MM.1S (cell line): ENCODE measurements at regions not wholly inside any gene's neighbourhood (a gene's known extent, or its start where the extent isn't known, plus 50 kb on each side); places are given as distances from the start of the nearest gene placed in this dataset.

ENCODE experiments used
- DNase-seq: peaks from one replicate; pipeline ENCODE4 v3.0.0-alpha.2; 2015
- H2AFZ ChIP-seq: fragments of 300-600 bp; sonication (generic); 2 replicates; pipeline ENCODE4 v1.6.0; 2016; ENCODE audit warnings: antibody characterized with exemption, low read length
- H3F3A ChIP-seq: fragments of 300-600 bp; sonication (generic); 2 replicates; pipeline ENCODE4 v1.6.1; 2016; ENCODE audit warnings: mild to moderate bottlenecking, antibody characterized with exemption, low read length, moderate library complexity, mixed read lengths; ENCODE audit not compliant: insufficient read depth
- H3K27ac ChIP-seq: fragments of 300-600 bp; sonication (generic); 2 replicates; pipeline ENCODE4 v1.5.1; 2016; ENCODE audit warnings: mild to moderate bottlenecking, low read length
- H3K27me3 ChIP-seq: fragments of 300-600 bp; sonication (generic); replicated peaks from 2 replicates; pipeline ENCODE4 v1.6.0; 2016; ENCODE audit warnings: low read length; ENCODE audit not compliant: insufficient read depth
- H3K36me3 ChIP-seq: fragments of 300-600 bp; sonication (generic); replicated peaks from 2 replicates; pipeline ENCODE4 v1.6.1; 2016; ENCODE audit warnings: mild to moderate bottlenecking, low read length, mixed read lengths; ENCODE audit not compliant: insufficient read depth
- H3K4me1 ChIP-seq: fragments of 300-600 bp; sonication (generic); 2 replicates; pipeline ENCODE4 v1.6.1; 2016; ENCODE audit warnings: low read length, mixed read lengths
- H3K4me2 ChIP-seq: fragments of 300-600 bp; sonication (generic); 2 replicates; pipeline ENCODE4 v1.6.0; 2016; ENCODE audit warnings: low read depth, low read length
- H3K4me3 ChIP-seq: fragments of 300-600 bp; sonication (generic); 2 replicates; pipeline ENCODE4 v1.5.1; 2016; ENCODE audit warnings: low read length, mixed read lengths
- H3K79me2 ChIP-seq: fragments of 300-600 bp; sonication (generic); 2 replicates; pipeline ENCODE4 v1.6.1; 2016; ENCODE audit warnings: mixed run types, low read length, mixed read lengths
- H3K9ac ChIP-seq: fragments of 300-600 bp; sonication (generic); 2 replicates; pipeline ENCODE4 v1.6.1; 2016; ENCODE audit warnings: low read length, mixed read lengths
- H3K9me2 ChIP-seq: fragments of 300-600 bp; sonication (generic); replicated peaks from 2 replicates; pipeline ENCODE4 v1.6.1; 2016; ENCODE audit warnings: mild to moderate bottlenecking, low read length, mixed read lengths; ENCODE audit not compliant: insufficient read depth
- H3K9me3 ChIP-seq: fragments of 300-600 bp; sonication (generic); replicated peaks from 2 replicates; pipeline ENCODE4 v1.6.1; 2016; ENCODE audit warnings: mild to moderate bottlenecking, low read length, mixed read lengths; ENCODE audit not compliant: insufficient read depth
- H4K20me1 ChIP-seq: fragments of 300-600 bp; sonication (generic); 2 replicates; pipeline ENCODE4 v1.6.1; 2016; ENCODE audit warnings: mild to moderate bottlenecking, low read length, moderate library complexity, mixed read lengths; ENCODE audit not compliant: insufficient read depth
- CTCF ChIP-seq: fragments of 300-600 bp; sonication (generic); IDR thresholded peaks from 2 replicates; pipeline ENCODE4 v1.5.1; 2016; ENCODE audit warnings: antibody characterized with exemption, low read length, mixed read lengths
- EZH2 ChIP-seq: fragments of 300-600 bp; sonication (generic); optimal IDR thresholded peaks from 2 replicates; pipeline ENCODE3; 2017; ENCODE audit warnings: low read depth, mild to moderate bottlenecking, antibody characterized with exemption, low read length, mixed read lengths
- EZH2phosphoT487 ChIP-seq: fragments of 300-600 bp; sonication (generic); IDR thresholded peaks from 2 replicates; pipeline ENCODE4 v1.6.1; 2018; ENCODE audit warnings: antibody characterized with exemption, low read length

- no peak for DNase-seq
- Histone ChIP-seq H4K20me1 (no peaks in the 10 kb centered on the region), H3K9ac (no peak overlapping the region), H3K9me3 (no peaks in the 10 kb centered on the region), H3K27me3 (no peaks in the 10 kb centered on the region), H3K4me1 (no peaks in the 10 kb centered on the region), H3K4me3 (no peak overlapping the region), H2AFZ (no peak overlapping the region), H3K36me3 (no peaks in the 10 kb centered on the region), H3K4me2 (no peak overlapping the region), H3F3A (no peaks in the 10 kb centered on the region), H3K27ac (no peak overlapping the region), H3K9me2 (no peaks in the 10 kb centered on the region), H3K79me2 (no peaks in the 10 kb centered on the region)
- no peak for TF ChIP-seq EZH2
- no peak for TF ChIP-seq EZH2phosphoT487
These were observed 738.9 kb upstream of the USP15 start for GRCh38 chr12:61521258-61521657.

GRCh38 chr12:61523276-61523992 is 736.8 kb upstream of the USP15 start:
- Histone ChIP-seq H2AFZ (no peak overlapping the region), H3K27ac (no peak overlapping the region), H3K9me3 (no peaks in the 10 kb centered on the region), H3K9ac (no peak overlapping the region), H3K4me1 (no peaks in the 10 kb centered on the region), H3K27me3 (no peaks in the 10 kb centered on the region), H4K20me1 (no peaks in the 10 kb centered on the region), H3K79me2 (no peaks in the 10 kb centered on the region), H3K4me2 (no peak overlapping the region), H3K4me3 (no peak overlapping the region), H3F3A (no peaks in the 10 kb centered on the region), H3K9me2 (no peaks in the 10 kb centered on the region), H3K36me3 (no peaks in the 10 kb centered on the region)
- TF ChIP-seq EZH2, result no peak
- DNase-seq, result no peak

DNA sequence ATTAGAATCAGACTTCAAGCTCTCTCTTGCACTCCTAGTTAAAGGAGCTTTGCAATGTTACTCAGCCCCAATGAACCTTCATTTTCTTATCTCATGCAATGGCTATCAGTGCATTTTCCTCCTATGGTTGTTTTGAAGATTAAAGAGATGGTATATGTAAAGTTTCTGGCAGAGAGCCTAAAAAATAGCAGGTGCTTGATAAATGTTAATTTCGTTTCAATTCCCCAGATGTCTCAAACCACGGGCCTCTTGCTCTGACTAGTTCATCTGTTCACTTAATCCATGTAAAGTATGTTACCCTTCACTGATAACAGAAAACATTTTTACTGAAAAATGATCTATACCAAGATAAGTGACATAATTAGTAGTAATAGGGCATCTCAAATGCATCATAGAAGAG is 735.4 kb upstream of the USP15 start:
- H3K4me3 ChIP-seq, result no peak overlapping the region
- H4K20me1 ChIP-seq, result no peaks in the 10 kb centered on the region
- no peaks in the 10 kb centered on the region for H3F3A ChIP-seq
- no peaks in the 10 kb centered on the region for H3K9me3 ChIP-seq
- no peak overlapping the region for H3K4me2 ChIP-seq
- no peaks in the 10 kb centered on the region for H3K27me3 ChIP-seq
- H2AFZ ChIP-seq, result no peak overlapping the region
- no peak overlapping the region for H3K9ac ChIP-seq
- no peaks in the 10 kb centered on the region for H3K9me2 ChIP-seq
- TF ChIP-seq CTCF (no peak), EZH2phosphoT487 (no peak), EZH2 (no peak)
- DNase-seq, result no peak
- H3K27ac ChIP-seq, result no peak overlapping the region
- H3K36me3 ChIP-seq, result no peaks in the 10 kb centered on the region
- no peaks in the 10 kb centered on the region for H3K79me2 ChIP-seq
- H3K4me1 ChIP-seq, result no peaks in the 10 kb centered on the region

- H3K4me2 ChIP-seq, result no peak overlapping the region
- no peaks in the 10 kb centered on the region for H4K20me1 ChIP-seq
- H3K4me1 ChIP-seq, result no peaks in the 10 kb centered on the region
- TF ChIP-seq EZH2 (no peak), CTCF (no peak), EZH2phosphoT487 (no peak)
- H3K27me3 ChIP-seq, result no peaks in the 10 kb centered on the region
- H3K79me2 ChIP-seq, result no peaks in the 10 kb centered on the region
- no peaks in the 10 kb centered on the region for H3K9me2 ChIP-seq
- no peak overlapping the region for H3K9ac ChIP-seq
- no peak overlapping the region for H3K27ac ChIP-seq
- no peak overlapping the region for H2AFZ ChIP-seq
- H3K4me3 ChIP-seq, result no peak overlapping the region
- H3K9me3 ChIP-seq, result no peaks in the 10 kb centered on the region
- no peaks in the 10 kb centered on the region for H3F3A ChIP-seq
- no peaks in the 10 kb centered on the region for H3K36me3 ChIP-seq
- no peak for DNase-seq
These were observed 734.9 kb upstream of the USP15 start for GRCh38 chr12:61525331-61525730.
